GM13976 (cell line): ENCODE measurements at regions not wholly inside any gene's neighbourhood (a gene's known extent, or its start where the extent isn't known, plus 50 kb on each side); places are given as distances from the start of the nearest gene placed in this dataset.

Experiments used
- DNase-seq: peaks from one replicate; pipeline ENCODE4 v3.0.0; 2012; ENCODE audit warnings: low spot score
- CTCF ChIP-seq: IDR thresholded peaks from 2 replicates; pipeline ENCODE4 v1.5.1; 2012; ENCODE audit warnings: borderline replicate concordance, mild to moderate bottlenecking; ENCODE audit not compliant: insufficient read depth; ENCODE audit errors: extremely low read depth, missing control alignments, control extremely low read depth
- in situ Hi-C: fragments of 300-500 bp; cut with MboI; formaldehyde crosslinking; loops from one replicate; pipeline ENCODE4 v1.12.0; 2022; ENCODE audit warnings: low sequenced_read_pairs, mixed read lengths, inconsistent platforms; ENCODE audit not compliant: unreplicated experiment

GRCh38 chr18:5756823-5757222 is 138.5 kb downstream of the TMEM200C start:
- TF ChIP-seq CTCF: no peak
- in situ Hi-C loops: no loop called here
- no peak for DNase-seq

GRCh38 chr18:5747678-5748077 is 147.6 kb downstream of the TMEM200C start:
- no peak for DNase-seq
- TF ChIP-seq CTCF: no peak
- in situ Hi-C loops: no loop called here

GRCh38 chr18:5746844-5747243 is 148.5 kb downstream of the TMEM200C start:
- no peak for TF ChIP-seq CTCF
- in situ Hi-C loops: no loop called here
- no peak for DNase-seq

DNA sequence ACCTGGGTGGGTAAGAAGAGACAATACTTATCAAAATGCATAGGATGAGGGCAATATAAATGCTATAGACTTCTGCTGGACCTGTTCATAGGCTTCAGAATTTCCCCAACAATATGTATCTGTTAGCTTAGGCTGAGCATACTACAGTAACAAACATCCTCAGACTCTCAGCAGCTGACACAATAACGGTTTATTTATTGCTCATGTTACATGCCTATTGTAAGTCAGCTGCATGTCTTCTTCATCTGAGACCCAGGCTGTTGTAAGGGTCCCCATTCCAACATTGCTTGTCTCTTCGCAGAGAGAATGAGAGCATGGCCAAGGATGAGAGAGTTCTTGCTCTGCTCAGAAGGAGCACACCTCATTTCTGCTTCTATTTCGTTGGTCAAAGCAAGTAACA is 150.7 kb downstream of the TMEM200C start:
- no peak for DNase-seq
- no peak for TF ChIP-seq CTCF
- in situ Hi-C loops: no loop called here

DNA sequence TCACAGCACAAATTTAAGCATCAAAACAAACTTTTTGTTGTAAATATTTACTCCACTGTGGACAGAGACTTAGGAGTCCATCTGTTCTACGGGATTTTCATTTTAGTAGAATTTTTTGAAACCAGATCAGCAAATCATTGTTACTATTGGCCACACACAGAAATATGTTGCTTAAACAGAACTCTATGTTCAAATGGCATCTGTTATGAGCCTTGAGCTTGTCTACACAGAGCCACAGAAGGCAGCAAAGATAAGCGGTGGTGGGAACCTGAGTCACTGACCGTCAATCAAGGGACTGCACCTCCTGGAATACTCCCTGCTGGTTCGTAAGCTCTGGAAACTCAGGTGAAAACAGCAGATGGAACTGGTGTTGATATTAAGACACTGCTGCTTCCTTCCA is 156.8 kb downstream of the TMEM200C start:
- TF ChIP-seq CTCF: no peak
- in situ Hi-C loops: no loop called here
- DNase-seq: no peak

GRCh38 chr18:5732318-5732717 is 163.0 kb downstream of the TMEM200C start:
- in situ Hi-C loops: no loop called here
- TF ChIP-seq CTCF: no peak
- DNase-seq: no peak
